H1 (cell line): ENCODE measurements at regions not wholly inside any gene's neighbourhood (a gene's known extent, or its start where the extent isn't known, plus 50 kb on each side); places are given as distances from the start of the nearest gene placed in this dataset.

Source experiments
- CTCF ChIA-PET: fragments of 300-600 bp; sonication (Branson Sonifier 250); formaldehyde crosslinking; loops from one replicate; lab custom pipeline; 2021; ENCODE audit not compliant: partially characterized antibody; lab: Charles Lee
- POLR2A ChIA-PET: fragments of 300-600 bp; sonication (Branson Sonifier 250); formaldehyde crosslinking; loops from one replicate; lab custom pipeline; 2021; ENCODE audit warnings: inconsistent platforms; ENCODE audit not compliant: partially characterized antibody; lab: Charles Lee
- DNase-seq, 2 experiments: peaks; one replicate each; pipeline versions ENCODE4 v3.0.0 to v3.0.0-alpha.2; 2010 to 2022; ENCODE audit warnings: low spot score in 2 of 2, low read depth in 1 of 2, mixed read lengths in 1 of 2
- FAIRE-seq: peaks from 2 replicates; lab custom pipeline; 2011; peaks lifted over from hg19 to GRCh38; lab: Jason Lieb, UNC
- H2AFZ ChIP-seq: 2 replicates; pipeline ENCODE4 v1.8.1; 2012; ENCODE audit warnings: low read length, inconsistent platforms
- H2AK5ac ChIP-seq: 2 replicates; pipeline ENCODE4 v1.6.1; 2013; ENCODE audit warnings: low read depth, low read length
- H2BK120ac ChIP-seq: replicated peaks from 2 replicates; pipeline ENCODE3; 2013; ENCODE audit warnings: low read depth, low read length, inconsistent platforms
- H2BK12ac ChIP-seq: 2 replicates; pipeline ENCODE4 v1.6.1; 2013; ENCODE audit warnings: low read depth, low read length
- H2BK15ac ChIP-seq: 2 replicates; pipeline ENCODE4 v1.6.1; 2013; ENCODE audit warnings: low read length
- H2BK20ac ChIP-seq: 2 replicates; pipeline ENCODE4 v1.6.1; 2013; ENCODE audit warnings: low read length
- H2BK5ac ChIP-seq: 2 replicates; pipeline ENCODE4 v1.6.1; 2013; ENCODE audit warnings: low read depth, low read length
- H3K14ac ChIP-seq: 2 replicates; pipeline ENCODE4 v1.6.1; 2013; ENCODE audit warnings: inconsistent platforms; ENCODE audit not compliant: insufficient read length
- H3K18ac ChIP-seq: 2 replicates; pipeline ENCODE4 v1.6.1; 2013; ENCODE audit warnings: low read length; ENCODE audit errors: extremely low read depth
- H3K23ac ChIP-seq: 2 replicates; pipeline ENCODE4 v1.6.1; 2013; ENCODE audit warnings: inconsistent platforms; ENCODE audit not compliant: insufficient read length
- H3K23me2 ChIP-seq: 2 replicates; pipeline ENCODE4 v1.6.1; 2013; ENCODE audit warnings: low read depth, low read length
- H3K27ac ChIP-seq: 2 replicates; pipeline ENCODE4 v1.6.1; 2011; ENCODE audit warnings: low read depth, low read length, inconsistent platforms
- H3K27me3 ChIP-seq, 4 experiments: replicated peaks in 1 of 4; 1 replicate in 1 of 4; 2 replicates in 3 of 4; pipeline versions ENCODE4 v1.6.1 to v1.8.1; 2011 to 2013; ENCODE audit warnings: low read length in 3 of 4, mild to moderate bottlenecking in 3 of 4, inconsistent platforms in 2 of 4, mixed read lengths in 2 of 4, moderate library complexity in 1 of 4; ENCODE audit not compliant: control insufficient read depth in 3 of 4, insufficient read depth in 3 of 4; ENCODE audit errors: extremely low read depth in 1 of 4
- H3K36me3 ChIP-seq, 4 experiments: 2 replicates each; pipeline versions ENCODE4 v1.6.1 to v1.8.1; 2011 to 2013; ENCODE audit warnings: mild to moderate bottlenecking in 4 of 4, low read length in 3 of 4, moderate library complexity in 2 of 4, control low read depth in 1 of 4, inconsistent platforms in 1 of 4; ENCODE audit not compliant: insufficient read depth in 4 of 4, control insufficient read depth in 2 of 4
- H3K4ac ChIP-seq: replicated peaks from 2 replicates; pipeline ENCODE3; 2013; ENCODE audit warnings: low read length, low read depth, mixed read lengths, inconsistent platforms; ENCODE audit not compliant: insufficient read length
- H3K4me1 ChIP-seq, 4 experiments: replicated peaks in 1 of 4; 1 replicate in 1 of 4; 2 replicates in 3 of 4; pipeline versions ENCODE4 v1.6.1 to v1.8.1; 2011 to 2013; ENCODE audit warnings: low read length in 3 of 4, inconsistent platforms in 2 of 4, mixed read lengths in 1 of 4; ENCODE audit not compliant: insufficient read depth in 4 of 4, control insufficient read depth in 3 of 4
- H3K4me2 ChIP-seq, 2 experiments: 2 replicates each; pipeline versions ENCODE4 v1.6.1 to v1.8.1; 2011 to 2013; ENCODE audit warnings: low read depth in 2 of 2, low read length in 2 of 2, control low read depth in 1 of 2, inconsistent platforms in 1 of 2, mild to moderate bottlenecking in 1 of 2; ENCODE audit not compliant: insufficient read depth in 1 of 2
- H3K4me3 ChIP-seq, 4 experiments: fragments of 200-600, 300-600 bp in 1 of 4; sonication (generic), shearing (Covaris generic), sonication (Bioruptor Twin) in 1 of 4; 2 replicates each; pipeline versions ENCODE4 v1.5.1 to v1.8.1; 2011 to 2016; ENCODE audit warnings: low read length in 4 of 4, low read depth in 3 of 4, control low read depth in 2 of 4, inconsistent platforms in 2 of 4, mild to moderate bottlenecking in 2 of 4, mixed read lengths in 1 of 4, moderate library complexity in 1 of 4; ENCODE audit not compliant: insufficient read depth in 2 of 4; ENCODE audit errors: extremely low read depth in 1 of 4
- H3K56ac ChIP-seq: replicated peaks from 2 replicates; pipeline ENCODE3; 2013; ENCODE audit warnings: low read depth, mild to moderate bottlenecking, mixed read lengths, low read length, inconsistent platforms; ENCODE audit not compliant: insufficient read length
- H3K79me1 ChIP-seq: 2 replicates; pipeline ENCODE4 v1.6.1; 2013; ENCODE audit warnings: low read depth, low read length, control low read depth
- H3K79me2 ChIP-seq, 2 experiments: 2 replicates each; pipeline versions ENCODE4 v1.6.1 to v1.8.1; 2012 to 2013; ENCODE audit warnings: low read length in 2 of 2, mild to moderate bottlenecking in 2 of 2, inconsistent platforms in 1 of 2; ENCODE audit not compliant: insufficient read depth in 2 of 2, control insufficient read depth in 1 of 2
- H3K9ac ChIP-seq, 4 experiments: replicated peaks in 1 of 4; 1 replicate in 1 of 4; 2 replicates in 3 of 4; pipeline versions ENCODE4 v1.6.1 to v1.8.1; 2011 to 2013; ENCODE audit warnings: low read depth in 3 of 4, low read length in 3 of 4, control low read depth in 2 of 4, mild to moderate bottlenecking in 2 of 4, moderate library complexity in 2 of 4, inconsistent platforms in 1 of 4; ENCODE audit errors: extremely low read depth in 1 of 4
- H3K9me3 ChIP-seq, 2 experiments: 2 replicates each; pipeline versions ENCODE4 v1.6.1 to v1.8.1; 2012 to 2013; ENCODE audit warnings: mild to moderate bottlenecking in 2 of 2, moderate library complexity in 2 of 2, control low read depth in 1 of 2, inconsistent platforms in 1 of 2, low read depth in 1 of 2, low read length in 1 of 2, mixed read lengths in 1 of 2; ENCODE audit not compliant: insufficient read depth in 2 of 2
- H4K20me1 ChIP-seq, 2 experiments: replicated peaks in 1 of 2; 2 replicates each; pipeline versions ENCODE3 to v1.8.1; 2011 to 2013; ENCODE audit warnings: inconsistent platforms in 2 of 2, low read length in 2 of 2, mild to moderate bottlenecking in 1 of 2; ENCODE audit not compliant: insufficient read depth in 2 of 2, control insufficient read depth in 1 of 2
- H4K5ac ChIP-seq: 2 replicates; pipeline ENCODE4 v1.6.1; 2013; ENCODE audit warnings: low read length, low read depth, mixed read lengths, inconsistent platforms; ENCODE audit not compliant: insufficient read length
- H4K8ac ChIP-seq: 2 replicates; pipeline ENCODE4 v1.8.0; 2013; ENCODE audit warnings: mild to moderate bottlenecking, moderate library complexity, low read length, inconsistent platforms; ENCODE audit not compliant: insufficient read depth; ENCODE audit errors: extremely low read depth
- H4K91ac ChIP-seq: replicated peaks from 2 replicates; pipeline ENCODE3; 2013; ENCODE audit warnings: low read length, mixed read lengths, inconsistent platforms; ENCODE audit not compliant: insufficient read length
- CBX5 ChIP-seq: fragments of 300-800, 300-1000 bp; sonication (generic); IDR thresholded peaks from 2 replicates; pipeline ENCODE4 v1.7.1; 2016; ENCODE audit warnings: antibody characterized with exemption, low read length, low read depth
- GABPA ChIP-seq: IDR thresholded peaks from 2 replicates; pipeline ENCODE4 v1.6.1; 2011; ENCODE audit warnings: mild to moderate bottlenecking, low read length, moderate library complexity, borderline replicate concordance; ENCODE audit not compliant: insufficient read depth
- HDAC6 ChIP-seq: IDR thresholded peaks from one replicate; pipeline ENCODE4 v1.7.1; 2012; ENCODE audit warnings: low read depth, mild to moderate bottlenecking, inconsistent platforms, low read length, moderate library complexity
- KDM4A ChIP-seq: IDR thresholded peaks from one replicate; pipeline ENCODE4 v1.7.1; 2012; ENCODE audit warnings: low read depth, mild to moderate bottlenecking, moderate library complexity, low read length, inconsistent platforms; ENCODE audit not compliant: severe bottlenecking
- MAFK ChIP-seq: IDR thresholded peaks from 2 replicates; pipeline ENCODE4 v1.6.1; 2012; ENCODE audit warnings: low read depth, mild to moderate bottlenecking, improper control_type of control experiment, low read length
- POLR2AphosphoS5 ChIP-seq: IDR thresholded peaks from 2 replicates; pipeline ENCODE4 v1.6.1; 2011; ENCODE audit warnings: low read depth, low read length
- SRF ChIP-seq: IDR thresholded peaks from 2 replicates; pipeline ENCODE4 v1.6.1; 2011; ENCODE audit warnings: mild to moderate bottlenecking, low read depth, low read length, moderate library complexity
- TCF12 ChIP-seq: IDR thresholded peaks from 2 replicates; pipeline ENCODE4 v1.6.1; 2011; ENCODE audit warnings: low read depth, mild to moderate bottlenecking, low read length
- TEAD4 ChIP-seq: IDR thresholded peaks from 2 replicates; pipeline ENCODE4 v1.6.1; 2012; ENCODE audit warnings: low read depth, low read length, inconsistent platforms, mixed read lengths
- YY1 ChIP-seq: IDR thresholded peaks from 2 replicates; pipeline ENCODE4 v1.6.1; 2011; ENCODE audit warnings: low read depth, mild to moderate bottlenecking, low read length
- WGBS, 2 experiments: shearing (Covaris generic) in 1 of 2; methylation state at CpG; one replicate each; pipeline versions ENCODE4 v1.1.6 to v1.1.7; 2013 to 2015; ENCODE audit warnings: low lambda C conversion rate in 2 of 2, mixed read lengths in 2 of 2, inconsistent platforms in 1 of 2, low coverage in 1 of 2, missing lambda C conversion rate in 1 of 2; ENCODE audit not compliant: insufficient replicate concordance in 2 of 2, insufficient coverage in 1 of 2, insufficient read length in 1 of 2; ENCODE audit errors: extremely low coverage in 1 of 2, missing lambda C conversion rate in 1 of 2; 5-methylcytosine and 5-hydroxymethylcytosine counted together
- TF ChIP-seq, protein P1 (sequence below): IDR thresholded peaks from 2 replicates; pipeline ENCODE4 v1.6.1; 2012; ENCODE audit warnings: low read length, inconsistent platforms
- TF ChIP-seq, protein P2 (sequence below): IDR thresholded peaks from 2 replicates; pipeline ENCODE4 v1.6.1; 2011; ENCODE audit warnings: low read depth, mild to moderate bottlenecking, low read length; ENCODE audit not compliant: insufficient read depth

DNA sequence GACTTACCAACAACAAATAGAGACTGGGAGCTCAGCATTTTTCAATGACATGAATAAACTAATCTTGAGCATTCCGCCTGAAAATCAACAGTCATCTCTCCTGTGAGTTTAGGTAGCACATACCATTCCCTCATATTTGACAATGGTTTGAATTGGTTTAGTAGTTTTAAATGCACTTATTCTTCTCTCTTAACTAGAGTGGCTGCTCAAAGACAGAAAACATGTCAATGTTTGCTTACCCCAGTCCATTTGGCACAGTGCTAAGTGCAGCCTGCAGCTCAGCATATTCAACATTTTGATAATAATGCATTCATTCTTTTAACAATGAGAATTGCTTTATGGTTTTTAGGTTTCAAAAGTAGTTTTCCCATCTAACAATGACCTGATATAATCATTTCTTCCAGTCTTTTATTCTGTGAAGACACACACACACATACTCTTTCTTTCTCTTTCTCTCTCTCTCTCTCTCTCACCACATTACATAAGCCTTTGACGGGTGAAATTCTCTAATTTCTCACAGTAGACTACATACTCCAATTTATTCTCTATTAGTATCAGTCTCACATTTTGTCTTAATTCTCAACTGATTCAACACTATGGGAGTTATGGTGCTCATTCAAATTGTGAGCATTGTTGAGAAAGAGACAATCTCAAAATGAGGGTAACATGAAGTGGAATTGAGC lies 432.3 kb downstream of the LRRIQ3 start:
- Histone ChIP-seq H2BK120ac (no peak overlapping the region), H2AFZ (no peak overlapping the region), H3K14ac (no peak overlapping the region), H4K20me1 (no peaks in the 10 kb centered on the region), H3K4me1 (no peaks in the 10 kb centered on the region), H3K4me3 (no peak overlapping the region), H3K36me3 (no peaks in the 10 kb centered on the region), H4K8ac (no peak overlapping the region), H4K91ac (no peak overlapping the region), H3K23me2 (no peaks in the 10 kb centered on the region), H3K79me1 (no peaks in the 10 kb centered on the region), H4K5ac (no peak overlapping the region), H2BK15ac (no peak overlapping the region), H3K23ac (no peak overlapping the region), H2BK20ac (no peak overlapping the region), H3K4ac (no peak overlapping the region), H3K56ac (no peak overlapping the region), H3K18ac (no peak overlapping the region), H3K27me3 (no peaks in the 10 kb centered on the region), H3K79me2 (no peaks in the 10 kb centered on the region), H3K9ac (no peak overlapping the region), H3K9me3 (no peaks in the 10 kb centered on the region), H3K4me2 (no peak overlapping the region), H3K27ac (no peak overlapping the region), H2BK12ac (no peak overlapping the region), H2AK5ac (no peak overlapping the region), H2BK5ac (no peak overlapping the region)
- WGBS, 2 experiments, result 93% methylated on average over 2 of the region's 2 CpGs; no CpG with 5 or more reads in 1 of the 2 experiments
- ChIA-PET POLR2A (no interaction called here), CTCF (no interaction called here)
- DNase-seq, result no peak
- no peak for FAIRE-seq
- no peak for TF ChIP-seq HDAC6
- no peak for TF ChIP-seq TEAD4
- no peak for TF ChIP-seq TCF12
- TF ChIP-seq YY1, result no peak
- TF ChIP-seq, protein P1, sequence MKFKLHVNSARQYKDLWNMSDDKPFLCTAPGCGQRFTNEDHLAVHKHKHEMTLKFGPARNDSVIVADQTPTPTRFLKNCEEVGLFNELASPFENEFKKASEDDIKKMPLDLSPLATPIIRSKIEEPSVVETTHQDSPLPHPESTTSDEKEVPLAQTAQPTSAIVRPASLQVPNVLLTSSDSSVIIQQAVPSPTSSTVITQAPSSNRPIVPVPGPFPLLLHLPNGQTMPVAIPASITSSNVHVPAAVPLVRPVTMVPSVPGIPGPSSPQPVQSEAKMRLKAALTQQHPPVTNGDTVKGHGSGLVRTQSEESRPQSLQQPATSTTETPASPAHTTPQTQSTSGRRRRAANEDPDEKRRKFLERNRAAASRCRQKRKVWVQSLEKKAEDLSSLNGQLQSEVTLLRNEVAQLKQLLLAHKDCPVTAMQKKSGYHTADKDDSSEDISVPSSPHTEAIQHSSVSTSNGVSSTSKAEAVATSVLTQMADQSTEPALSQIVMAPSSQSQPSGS, result no peak
- TF ChIP-seq, protein P2, sequence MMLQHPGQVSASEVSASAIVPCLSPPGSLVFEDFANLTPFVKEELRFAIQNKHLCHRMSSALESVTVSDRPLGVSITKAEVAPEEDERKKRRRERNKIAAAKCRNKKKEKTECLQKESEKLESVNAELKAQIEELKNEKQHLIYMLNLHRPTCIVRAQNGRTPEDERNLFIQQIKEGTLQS, result no peak
- no peak for TF ChIP-seq MAFK
- TF ChIP-seq GABPA, result no peak
- TF ChIP-seq CBX5, result no peak
- TF ChIP-seq POLR2AphosphoS5, result no peak
- no peak for TF ChIP-seq KDM4A
- no peak for TF ChIP-seq SRF
